ENCODE measurements at regions not wholly inside any gene's neighbourhood (a gene's known extent, or its start where the extent isn't known, plus 50 kb on each side); places are given as distances from the start of the nearest gene placed in this dataset.
"Not testable (repeated sequence)": the region's sequence is repeated elsewhere in the genome, so short reads cannot be mapped to it uniquely, and the experiment has no call there.

GRCh38 chr13:19053561-19053960 is 128.1 kb downstream of the TUBA3C start:
- no peaks in the 10 kb centered on the region for H3K27me3 ChIP-seq (ENCODE audit: control insufficient read depth, insufficient read depth, low read length)
- no peak for DNase-seq
- H3K36me3 ChIP-seq (ENCODE audit: control insufficient read depth, insufficient read depth, low read length), result no peaks in the 10 kb centered on the region
- 10% methylated on average over 2 of the region's 6 CpGs for WGBS (ENCODE audit: insufficient coverage, low lambda C conversion rate)
- no peak overlapping the region for H3K27ac ChIP-seq (ENCODE audit: low read length)
- H3K4me3 ChIP-seq (ENCODE audit: low read length), result no peak overlapping the region
- H3K4me1 ChIP-seq (ENCODE audit: control insufficient read depth, insufficient read depth, low read length), result no peaks in the 10 kb centered on the region
- peaks cover 31% of the 10 kb centered on the region for H3K9me3 ChIP-seq (ENCODE audit: control insufficient read depth, low read depth, low read length)

DNA sequence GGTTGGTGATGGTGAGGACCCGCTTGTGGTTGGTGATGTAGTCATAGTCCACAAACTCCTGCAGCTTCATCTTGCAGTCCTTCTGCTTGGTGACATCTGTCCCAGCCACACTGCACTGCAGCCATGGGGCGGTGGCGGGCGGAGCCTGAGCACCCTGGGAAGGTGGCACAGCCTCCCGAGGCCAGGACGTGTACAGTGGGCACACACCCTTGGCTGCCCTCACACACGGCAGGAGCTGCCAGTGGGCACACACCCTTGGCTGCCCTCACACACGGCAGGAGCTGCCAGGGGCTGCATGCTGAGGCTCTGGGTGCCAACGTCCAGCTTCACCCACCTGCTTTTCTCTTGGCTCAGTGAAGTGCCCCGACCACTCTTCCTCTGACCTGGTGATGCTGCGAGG is 128.7 kb downstream of the TUBA3C start:
- Histone ChIP-seq H3K27ac (ENCODE audit: low read length) (no peak overlapping the region), H3K9me3 (ENCODE audit: control insufficient read depth, low read depth, low read length) (peaks cover 35% of the 10 kb centered on the region), H3K4me3 (ENCODE audit: low read length) (no peak overlapping the region), H3K36me3 (ENCODE audit: control insufficient read depth, insufficient read depth, low read length) (no peaks in the 10 kb centered on the region), H3K4me1 (ENCODE audit: control insufficient read depth, insufficient read depth, low read length) (no peaks in the 10 kb centered on the region), H3K27me3 (ENCODE audit: control insufficient read depth, insufficient read depth, low read length) (no peaks in the 10 kb centered on the region)
- WGBS (ENCODE audit: insufficient coverage, low lambda C conversion rate), result no CpG with 5 or more reads among the region's 11 CpGs
- no peak for DNase-seq

DNA sequence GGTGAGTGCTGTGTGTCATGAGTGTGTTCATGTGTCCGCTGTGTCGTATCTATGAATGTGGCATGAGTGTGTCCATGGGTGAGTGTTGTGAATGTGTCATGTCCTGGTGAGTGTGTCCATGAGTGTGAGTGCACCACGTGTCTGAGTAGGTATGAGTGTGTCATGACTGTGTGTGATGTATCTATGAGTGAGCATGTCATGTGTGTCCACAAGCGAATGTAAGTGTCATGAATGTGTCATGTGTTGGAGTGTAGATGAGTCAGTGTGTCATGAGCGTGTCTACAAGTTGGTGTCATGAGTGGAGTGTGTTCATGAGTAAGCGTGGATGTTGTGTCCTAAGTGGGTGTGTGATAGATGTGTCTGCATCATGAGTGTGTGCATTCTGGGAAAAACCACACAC is 129.4 kb downstream of the TUBA3C start:
- no CpG with 5 or more reads among the region's 6 CpGs for WGBS (ENCODE audit: insufficient coverage, low lambda C conversion rate)
- peaks cover 40% of the 10 kb centered on the region for H3K9me3 ChIP-seq (ENCODE audit: control insufficient read depth, low read depth, low read length)

GRCh38 chr13:19050901-19051300 is 130.7 kb downstream of the TUBA3C start:
- Histone ChIP-seq H3K9me3 (ENCODE audit: control insufficient read depth, low read depth, low read length) (peaks cover 34% of the 10 kb centered on the region), H3K4me3 (ENCODE audit: low read length) (no peak overlapping the region)

More for the DNA sequence above, 129.4 kb downstream of the TUBA3C start:
- Histone ChIP-seq H3K4me1 (ENCODE audit: control insufficient read depth, insufficient read depth, low read length) (no peaks in the 10 kb centered on the region), H3K4me3 (ENCODE audit: low read length) (no peak overlapping the region), H3K27ac (ENCODE audit: low read length) (no peak overlapping the region), H3K36me3 (ENCODE audit: control insufficient read depth, insufficient read depth, low read length) (no peaks in the 10 kb centered on the region), H3K27me3 (ENCODE audit: control insufficient read depth, insufficient read depth, low read length) (no peaks in the 10 kb centered on the region)
- DNase-seq, result no peak

DNA sequence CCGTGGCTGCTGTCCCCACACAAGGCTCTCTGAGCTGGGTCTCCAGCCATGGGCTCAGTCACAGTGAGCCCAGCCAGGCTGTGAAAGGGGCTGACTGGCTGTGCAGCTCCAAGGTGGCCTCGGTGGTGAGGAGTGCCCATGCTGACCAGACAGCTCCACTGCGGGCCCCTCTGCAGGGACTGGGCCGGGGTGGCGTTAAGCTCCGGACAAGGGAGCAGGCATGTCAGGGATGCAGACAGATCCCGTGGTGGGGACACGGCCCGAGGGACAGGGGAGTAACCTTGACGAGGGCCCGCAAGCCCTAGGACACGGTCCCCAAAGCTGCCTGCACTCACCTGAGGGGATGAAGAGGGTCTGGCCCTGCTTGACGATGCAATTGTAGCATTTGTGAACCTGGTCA is 132.0 kb downstream of the TUBA3C start:
- H3K36me3 ChIP-seq (ENCODE audit: control insufficient read depth, insufficient read depth, low read length), result not testable (repeated sequence)
- peaks cover 34% of the 10 kb centered on the region for H3K9me3 ChIP-seq (ENCODE audit: control insufficient read depth, low read depth, low read length)

More at GRCh38 chr13:19050901-19051300, 130.7 kb downstream of the TUBA3C start:
- no peak overlapping the region for H3K27ac ChIP-seq (ENCODE audit: low read length)
- H3K4me1 ChIP-seq (ENCODE audit: control insufficient read depth, insufficient read depth, low read length), result no peaks in the 10 kb centered on the region
- no peak for DNase-seq
- no peaks in the 10 kb centered on the region for H3K36me3 ChIP-seq (ENCODE audit: control insufficient read depth, insufficient read depth, low read length)
- H3K27me3 ChIP-seq (ENCODE audit: control insufficient read depth, insufficient read depth, low read length), result no peaks in the 10 kb centered on the region
- WGBS (ENCODE audit: insufficient coverage, low lambda C conversion rate), result no CpG with 5 or more reads among the region's 10 CpGs

DNA sequence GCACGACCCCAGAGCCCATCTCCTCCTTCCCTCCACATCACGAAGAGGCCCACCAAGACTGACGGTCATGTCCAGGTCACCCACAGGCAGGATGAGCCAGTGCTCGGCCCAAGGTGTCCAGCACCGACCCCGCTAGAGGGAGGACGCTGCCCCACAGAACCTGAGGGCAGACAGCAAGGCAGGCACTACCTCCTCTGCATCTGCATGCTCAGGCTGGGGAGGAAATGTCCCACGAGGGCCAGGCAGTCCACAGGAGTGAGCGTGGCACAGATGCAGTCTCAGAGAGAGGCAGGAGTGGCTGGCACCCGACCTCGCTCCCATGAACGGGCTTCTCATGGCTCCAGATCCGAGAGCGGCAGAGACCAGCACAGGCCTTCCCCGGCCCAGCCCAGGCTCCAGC is 133.2 kb downstream of the TUBA3C start:
- H3K36me3 ChIP-seq (ENCODE audit: control insufficient read depth, insufficient read depth, low read length), result no peaks in the 10 kb centered on the region
- H3K4me3 ChIP-seq (ENCODE audit: low read length), result no peak overlapping the region
- H3K4me1 ChIP-seq (ENCODE audit: control insufficient read depth, insufficient read depth, low read length), result no peaks in the 10 kb centered on the region
- H3K27ac ChIP-seq (ENCODE audit: low read length), result no peak overlapping the region
- WGBS (ENCODE audit: insufficient coverage, low lambda C conversion rate), result no CpG with 5 or more reads among the region's 15 CpGs
- peaks cover 34% of the 10 kb centered on the region for H3K9me3 ChIP-seq (ENCODE audit: control insufficient read depth, low read depth, low read length)
- H3K27me3 ChIP-seq (ENCODE audit: control insufficient read depth, insufficient read depth, low read length), result no peaks in the 10 kb centered on the region
- DNase-seq, result no peak

More for the DNA sequence above, 132.0 kb downstream of the TUBA3C start:
- H3K4me1 ChIP-seq (ENCODE audit: control insufficient read depth, insufficient read depth, low read length); H3K4me3 ChIP-seq (ENCODE audit: low read length); DNase-seq; H3K27ac ChIP-seq (ENCODE audit: low read length); H3K27me3 ChIP-seq (ENCODE audit: control insufficient read depth, insufficient read depth, low read length): not testable (repeated sequence)
- no CpG with 5 or more reads among the region's 13 CpGs for WGBS (ENCODE audit: insufficient coverage, low lambda C conversion rate)

- Histone ChIP-seq H3K4me3 (ENCODE audit: low read length) (no peak overlapping the region), H3K27ac (ENCODE audit: low read length) (no peak overlapping the region), H3K4me1 (ENCODE audit: control insufficient read depth, insufficient read depth, low read length) (no peaks in the 10 kb centered on the region), H3K9me3 (ENCODE audit: control insufficient read depth, low read depth, low read length) (peaks cover 3% of the 10 kb centered on the region), H3K27me3 (ENCODE audit: control insufficient read depth, insufficient read depth, low read length) (no peaks in the 10 kb centered on the region), H3K36me3 (ENCODE audit: control insufficient read depth, insufficient read depth, low read length) (no peaks in the 10 kb centered on the region)
- WGBS (ENCODE audit: insufficient coverage, low lambda C conversion rate), result no CpG with 5 or more reads among the region's 2 CpGs
- DNase-seq, result no peak
Measured at GRCh38 chr13:19023115-19023514, 158.5 kb downstream of the TUBA3C start.

GRCh38 chr13:19020988-19021387 is 160.6 kb downstream of the TUBA3C start:
- no peak overlapping the region for H3K27ac ChIP-seq (ENCODE audit: low read length)
- H3K9me3 ChIP-seq (ENCODE audit: control insufficient read depth, low read depth, low read length), result peaks cover 3% of the 10 kb centered on the region
- no peak for DNase-seq
- H3K36me3 ChIP-seq (ENCODE audit: control insufficient read depth, insufficient read depth, low read length), result no peaks in the 10 kb centered on the region
- 79% methylated on average over 3 of the region's 4 CpGs for WGBS (ENCODE audit: insufficient coverage, low lambda C conversion rate)
- H3K4me1 ChIP-seq (ENCODE audit: control insufficient read depth, insufficient read depth, low read length), result no peaks in the 10 kb centered on the region
- no peaks in the 10 kb centered on the region for H3K27me3 ChIP-seq (ENCODE audit: control insufficient read depth, insufficient read depth, low read length)
- H3K4me3 ChIP-seq (ENCODE audit: low read length), result no peak overlapping the region

DNA sequence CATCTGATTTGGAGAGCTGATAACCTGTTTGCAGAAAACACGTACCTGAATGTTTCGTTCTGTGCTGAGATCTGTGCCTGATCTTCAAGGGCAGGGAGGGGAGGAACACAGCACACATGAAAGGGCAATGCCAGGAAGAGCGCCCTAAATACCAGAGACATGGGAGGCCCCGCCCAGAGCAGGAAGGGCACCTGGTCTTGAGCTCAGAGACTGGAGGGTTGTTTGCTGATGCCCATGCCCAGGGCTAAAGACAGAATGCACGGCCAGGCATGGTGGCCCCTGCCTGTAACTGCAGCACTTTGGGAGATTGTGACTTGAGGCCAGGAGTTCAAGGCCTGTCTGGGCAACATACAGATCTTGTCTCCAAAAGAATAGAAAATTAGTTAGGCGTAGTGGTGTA is 183.2 kb downstream of the TUBA3C start:
- Histone ChIP-seq H3K4me1 (ENCODE audit: control insufficient read depth, insufficient read depth, low read length) (no peaks in the 10 kb centered on the region), H3K27me3 (ENCODE audit: control insufficient read depth, insufficient read depth, low read length) (no peaks in the 10 kb centered on the region), H3K4me3 (ENCODE audit: low read length) (no peak overlapping the region), H3K27ac (ENCODE audit: low read length) (no peak overlapping the region), H3K36me3 (ENCODE audit: control insufficient read depth, insufficient read depth, low read length) (no peaks in the 10 kb centered on the region), H3K9me3 (ENCODE audit: control insufficient read depth, low read depth, low read length) (peaks cover 1% of the 10 kb centered on the region)
- DNase-seq, result no peak
- no CpG with 5 or more reads among the region's 6 CpGs for WGBS (ENCODE audit: insufficient coverage, low lambda C conversion rate)

GRCh38 chr13:18996627-18997051 is 185.0 kb downstream of the TUBA3C start:
- H3K9me3 ChIP-seq (ENCODE audit: control insufficient read depth, low read depth, low read length), result peaks cover 7% of the 10 kb centered on the region
- 88% methylated on average over 1 of the region's 1 CpG for WGBS (ENCODE audit: insufficient coverage, low lambda C conversion rate)
- H3K27me3 ChIP-seq (ENCODE audit: control insufficient read depth, insufficient read depth, low read length), result no peaks in the 10 kb centered on the region
- no peak overlapping the region for H3K27ac ChIP-seq (ENCODE audit: low read length)
- no peaks in the 10 kb centered on the region for H3K36me3 ChIP-seq (ENCODE audit: control insufficient read depth, insufficient read depth, low read length)
- H3K4me1 ChIP-seq (ENCODE audit: control insufficient read depth, insufficient read depth, low read length), result no peaks in the 10 kb centered on the region
- no peak for DNase-seq
- no peak overlapping the region for H3K4me3 ChIP-seq (ENCODE audit: low read length)

DNA sequence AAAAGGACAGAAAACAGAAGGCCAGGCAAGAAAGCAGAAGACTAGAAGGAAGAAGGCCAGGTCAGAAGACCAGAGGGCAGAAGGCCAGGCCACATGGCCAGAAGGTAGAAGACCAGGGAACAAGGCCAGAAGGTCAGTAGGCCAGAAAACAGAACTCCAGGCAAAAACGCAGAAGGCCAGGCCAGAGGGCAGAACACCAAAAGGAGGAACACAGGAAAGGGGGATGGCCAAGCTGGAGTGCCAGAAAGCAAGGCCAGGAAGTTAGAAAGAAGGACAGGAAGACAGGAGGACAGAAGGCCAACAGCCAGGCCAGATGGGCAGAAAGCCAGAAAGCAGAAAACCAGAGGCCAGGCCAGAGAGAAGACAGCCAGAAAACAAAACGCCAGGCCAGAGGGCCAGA is 185.4 kb downstream of the TUBA3C start:
- peaks cover 7% of the 10 kb centered on the region for H3K9me3 ChIP-seq (ENCODE audit: control insufficient read depth, low read depth, low read length)
- 20% methylated on average over 1 of the region's 2 CpGs for WGBS (ENCODE audit: insufficient coverage, low lambda C conversion rate)
- no peaks in the 10 kb centered on the region for H3K36me3 ChIP-seq (ENCODE audit: control insufficient read depth, insufficient read depth, low read length)
- H3K4me3 ChIP-seq (ENCODE audit: low read length), result no peak overlapping the region
- H3K27ac ChIP-seq (ENCODE audit: low read length), result no peak overlapping the region
- H3K4me1 ChIP-seq (ENCODE audit: control insufficient read depth, insufficient read depth, low read length), result no peaks in the 10 kb centered on the region
- no peaks in the 10 kb centered on the region for H3K27me3 ChIP-seq (ENCODE audit: control insufficient read depth, insufficient read depth, low read length)
- no peak for DNase-seq
